GM19240 (cell line): ENCODE measurements at regions not wholly inside any gene's neighbourhood (a gene's known extent, or its start where the extent isn't known, plus 50 kb on each side); places are given as distances from the start of the nearest gene placed in this dataset.

Experiments
- DNase-seq: peaks from one replicate; pipeline ENCODE4 v3.0.0; 2011; ENCODE audit warnings: low spot score; ENCODE audit not compliant: insufficient read length

GRCh38 chr1:80047791-80048190 is 1041.3 kb upstream of the ADGRL4 start:
- no peak for DNase-seq

GRCh38 chr1:80044662-80045061 is 1038.1 kb upstream of the ADGRL4 start:
- DNase-seq: no peak

DNA sequence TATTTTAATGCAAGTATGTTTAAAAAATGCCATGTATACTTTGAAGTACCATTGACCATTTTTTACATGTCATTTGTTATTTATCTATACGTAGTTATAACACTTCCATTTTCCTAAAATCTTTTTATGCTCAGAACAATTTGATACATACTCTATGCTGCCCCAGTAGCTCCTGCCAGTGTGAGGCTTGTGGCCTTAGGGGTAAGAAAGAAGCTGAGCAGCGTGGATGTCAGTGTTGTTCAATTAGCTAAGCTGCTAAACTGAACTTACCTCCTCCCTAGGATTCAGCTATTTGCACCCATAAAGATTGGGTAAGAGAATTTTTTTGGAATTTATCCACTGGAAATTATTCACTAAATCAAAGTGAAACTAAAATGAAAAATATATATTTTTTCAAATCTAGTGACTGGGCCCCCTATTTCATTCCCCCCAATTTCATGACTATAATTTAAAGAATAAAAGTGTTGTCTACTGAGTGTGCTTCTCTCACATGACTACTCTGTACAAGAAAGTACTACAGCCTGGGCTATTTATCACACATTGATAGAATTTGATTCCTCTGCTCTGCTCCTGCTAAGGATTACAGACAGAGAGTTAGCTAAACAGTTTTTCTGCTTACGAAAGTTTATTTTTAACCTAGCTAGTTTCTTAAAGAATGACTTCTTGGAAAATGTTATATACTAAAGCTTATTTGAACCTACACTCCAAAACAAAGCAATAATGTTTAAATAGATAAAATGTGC is 1030.3 kb upstream of the ADGRL4 start:
- no peak for DNase-seq

GRCh38 chr1:80023358-80023757 is 1016.8 kb upstream of the ADGRL4 start:
- DNase-seq: no peak

DNA sequence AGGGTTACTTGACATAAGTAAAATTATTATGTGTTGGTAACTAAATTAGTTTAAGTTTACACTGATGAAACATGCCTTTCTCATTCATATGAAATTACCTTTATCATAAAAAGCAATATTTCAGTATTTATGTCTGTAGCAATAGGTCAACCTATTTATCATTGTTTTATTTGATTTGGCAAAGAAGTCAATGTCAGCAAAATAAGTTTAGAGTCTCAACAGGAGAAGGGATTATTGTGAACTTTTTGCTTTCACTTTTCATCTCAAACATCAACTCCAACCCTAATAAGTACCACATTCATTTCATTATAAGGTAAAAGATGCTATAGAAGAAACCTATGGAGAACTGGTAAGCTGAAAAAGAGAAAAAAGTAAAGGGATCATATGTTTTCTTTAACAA is 1015.4 kb upstream of the ADGRL4 start:
- no peak for DNase-seq

DNA sequence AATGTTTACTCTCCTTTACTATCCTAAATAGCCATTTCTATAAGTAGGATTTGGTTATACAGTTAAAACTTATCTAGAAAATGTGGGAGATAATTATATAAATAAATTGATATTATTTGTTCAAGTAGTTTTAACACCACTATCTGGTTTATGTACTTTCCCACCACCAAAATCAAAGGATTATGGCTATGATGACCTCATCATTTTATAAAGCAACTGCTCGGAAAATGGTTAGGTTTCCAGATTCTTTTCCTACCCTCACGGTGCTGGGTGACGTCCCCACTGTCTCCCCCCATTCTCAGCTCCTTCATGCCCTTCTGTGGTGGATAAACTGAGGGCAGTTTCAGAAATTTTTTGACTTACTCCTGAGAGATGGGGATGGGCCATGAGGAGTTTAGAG is 1011.8 kb upstream of the ADGRL4 start:
- DNase-seq: no peak

DNA sequence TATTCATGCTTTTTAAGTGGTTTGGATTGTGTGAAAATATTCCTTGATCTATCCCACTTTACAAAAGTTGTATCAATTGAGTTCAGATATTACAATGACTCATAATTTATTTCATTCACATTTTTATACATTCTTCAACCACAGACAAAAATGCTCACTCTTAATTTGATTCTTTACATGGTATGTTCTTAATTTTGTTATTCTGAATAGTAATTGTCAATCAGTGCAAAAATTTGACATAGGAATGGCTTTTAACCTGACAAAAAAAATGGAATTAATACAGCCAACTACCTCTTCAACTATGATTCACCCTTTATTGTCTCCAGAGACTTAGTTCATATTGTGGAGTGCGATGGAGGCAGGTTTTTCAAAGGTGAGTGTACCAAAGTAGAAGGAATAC is 1002.4 kb upstream of the ADGRL4 start:
- DNase-seq: no peak

DNA sequence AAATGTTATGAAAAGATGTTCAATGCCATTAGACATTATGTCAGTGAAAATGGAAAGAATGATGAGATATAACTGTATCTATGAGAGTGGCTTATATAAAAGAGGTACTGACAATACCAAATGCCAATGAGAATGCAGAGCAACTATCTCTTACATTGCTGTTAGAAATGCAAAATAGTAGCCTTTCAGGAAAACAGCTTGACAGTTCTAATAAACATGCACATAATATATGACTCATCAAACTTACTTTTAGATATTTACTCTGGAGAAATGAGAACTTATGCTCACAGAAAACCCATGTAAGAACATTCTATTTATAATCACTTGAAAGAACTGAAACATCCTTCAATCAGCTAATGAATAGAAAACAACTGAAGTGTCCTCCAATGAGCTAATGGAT is 996.7 kb upstream of the ADGRL4 start:
- DNase-seq: no peak

GRCh38 chr1:79988401-79988800 is 981.9 kb upstream of the ADGRL4 start:
- no peak for DNase-seq

GRCh38 chr1:79982211-79982610 is 975.7 kb upstream of the ADGRL4 start:
- no peak for DNase-seq

- DNase-seq: no peak
These were observed 975.0 kb upstream of the ADGRL4 start for GRCh38 chr1:79981481-79981880.

- no peak for DNase-seq
These were observed 972.8 kb upstream of the ADGRL4 start for GRCh38 chr1:79979346-79979745.

- DNase-seq: no peak
These were observed 969.8 kb upstream of the ADGRL4 start for GRCh38 chr1:79976287-79976686.

DNA sequence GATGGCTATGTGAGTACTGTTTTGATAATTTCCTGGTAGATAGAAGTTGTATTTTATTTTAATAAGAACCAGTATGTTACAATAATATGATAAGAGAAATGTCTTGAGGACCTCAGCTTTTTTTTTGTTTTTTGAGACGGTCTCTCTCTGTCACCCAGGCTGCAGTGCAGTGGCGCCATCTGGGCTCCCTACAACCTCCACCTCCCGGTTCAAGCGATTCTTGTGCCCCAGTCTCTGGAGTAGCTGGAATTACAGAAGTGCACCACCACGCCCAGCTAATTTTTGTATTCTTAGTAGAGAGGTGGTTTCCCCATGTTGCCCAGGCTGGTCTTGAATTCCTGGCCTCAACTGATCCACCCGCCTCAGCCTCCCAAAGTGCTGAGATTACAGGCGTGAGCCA is 968.1 kb upstream of the ADGRL4 start:
- DNase-seq: no peak

GRCh38 chr1:79969886-79970285 is 963.4 kb upstream of the ADGRL4 start:
- DNase-seq: no peak

GRCh38 chr1:79966438-79966837 is 959.9 kb upstream of the ADGRL4 start:
- no peak for DNase-seq

DNA sequence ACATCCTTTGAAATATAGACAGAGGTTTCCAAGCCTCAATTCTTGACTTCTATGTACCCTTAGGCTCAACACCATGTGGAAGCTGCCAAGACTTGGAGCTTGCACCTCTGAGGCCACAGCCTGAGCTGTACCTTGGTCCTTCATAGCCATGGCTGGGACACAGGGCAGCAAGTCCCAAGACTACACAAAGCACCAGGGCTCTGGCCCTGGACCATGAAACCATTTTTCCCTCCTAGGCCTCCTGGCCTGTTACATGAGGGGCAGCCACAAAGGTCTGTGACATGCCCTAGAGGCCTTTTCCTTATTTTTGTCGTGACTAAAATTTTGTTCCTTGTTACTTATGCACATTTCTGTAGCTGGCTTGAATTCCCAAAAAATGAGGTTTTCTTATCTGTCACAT is 953.1 kb upstream of the ADGRL4 start:
- DNase-seq: no peak

DNA sequence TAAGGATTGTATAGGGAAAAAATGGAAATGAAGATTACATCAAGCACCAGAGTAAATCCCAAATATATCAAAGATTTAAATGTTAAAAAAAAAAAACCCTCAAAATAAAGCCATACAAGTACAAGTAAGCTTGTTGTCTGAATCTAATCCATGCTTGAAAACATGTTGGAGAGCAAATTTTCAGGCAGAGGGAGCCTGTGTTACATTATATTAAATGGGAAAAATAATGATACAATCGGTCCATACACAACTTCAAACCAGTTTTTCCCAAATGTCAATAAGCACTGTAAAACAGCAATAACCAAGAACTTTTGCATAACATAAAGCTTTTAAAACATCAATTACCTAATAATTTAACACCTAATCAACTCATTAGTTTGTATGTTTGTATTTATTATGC is 949.4 kb upstream of the ADGRL4 start:
- no peak for DNase-seq

DNA sequence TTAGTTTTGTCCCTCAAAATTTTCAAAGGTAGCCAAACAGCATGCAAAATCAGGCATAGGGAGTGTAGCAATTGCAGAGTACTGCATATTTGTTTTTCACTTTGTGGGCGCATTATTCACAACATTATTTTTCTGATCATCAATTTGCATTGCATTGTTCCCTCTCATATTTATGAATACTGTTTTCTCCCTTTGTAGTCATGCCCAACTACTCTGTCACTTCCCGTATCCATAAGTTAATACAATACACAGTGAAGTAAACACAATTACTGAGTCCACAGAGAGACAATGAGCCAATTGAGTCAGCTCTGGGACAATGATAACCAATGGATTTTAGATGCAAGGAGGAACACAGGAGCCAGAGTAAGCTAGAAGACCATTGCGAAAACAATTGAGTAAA is 944.0 kb upstream of the ADGRL4 start:
- DNase-seq: no peak

GRCh38 chr1:79945391-79945790 is 938.9 kb upstream of the ADGRL4 start:
- no peak for DNase-seq

DNA sequence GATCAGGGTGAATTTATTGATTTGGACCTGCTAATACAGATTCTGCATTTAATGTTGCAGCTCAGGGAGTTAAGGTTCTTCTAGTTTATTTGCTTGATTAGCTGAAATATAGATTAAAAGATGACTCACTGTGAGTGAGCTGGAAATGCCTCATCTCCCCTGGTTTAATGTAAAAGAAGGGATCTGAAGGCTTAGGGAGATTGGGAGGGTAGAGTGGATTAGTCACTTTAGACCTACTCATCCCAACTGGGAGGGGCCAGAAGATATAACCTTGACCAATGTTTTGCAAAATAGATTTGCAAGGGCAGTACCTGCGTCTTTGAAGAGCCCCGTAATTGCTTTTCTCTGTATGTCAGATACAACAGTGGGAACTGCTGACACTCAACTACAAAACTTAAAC is 922.8 kb upstream of the ADGRL4 start:
- DNase-seq: no peak

GRCh38 chr1:79928901-79929300 is 922.4 kb upstream of the ADGRL4 start:
- DNase-seq: no peak

DNA sequence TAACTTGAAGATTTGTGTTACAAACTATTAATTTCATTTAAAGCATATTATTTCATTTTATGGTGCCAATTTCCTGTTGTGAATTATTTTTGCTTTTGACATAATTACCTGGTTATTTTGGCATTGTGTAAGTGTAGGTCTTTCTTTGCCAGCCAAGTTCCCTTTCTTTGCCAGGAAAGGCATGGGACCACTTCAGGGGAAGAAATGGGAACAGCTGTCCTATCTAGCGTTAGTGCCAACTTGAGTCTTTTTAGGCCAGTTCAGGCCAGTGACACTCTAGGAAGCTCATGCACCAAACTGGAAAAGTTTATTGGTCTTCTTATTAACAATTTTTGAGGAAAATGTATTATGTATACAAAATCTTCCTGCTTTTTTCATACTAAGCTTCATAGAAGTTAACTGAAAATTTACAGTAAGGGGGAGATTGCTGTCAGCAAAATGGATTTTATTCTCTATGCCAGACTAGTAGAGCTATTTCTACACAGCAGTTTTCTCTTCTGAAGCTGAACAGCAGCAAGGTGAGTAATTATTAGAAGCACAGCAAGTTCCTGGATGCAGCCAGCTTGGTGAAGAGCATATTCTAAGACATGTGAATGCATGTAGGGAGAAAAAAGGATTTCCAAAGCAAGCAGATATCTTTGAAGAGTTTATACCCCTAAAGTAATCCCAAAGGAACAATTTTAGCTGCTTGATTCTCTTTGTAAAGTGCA is 914.6 kb upstream of the ADGRL4 start:
- no peak for DNase-seq
